Panc1 (cell line): ENCODE measurements at regions not wholly inside any gene's neighbourhood (a gene's known extent, or its start where the extent isn't known, plus 50 kb on each side); places are given as distances from the start of the nearest gene placed in this dataset.

Source experiments
- ATAC-seq: fragments of 200-7000 bp; cut with Tn5 transposase; 2 replicates; pipeline ENCODE4 v1.9.1; 2020; ENCODE audit warnings: mild to moderate bottlenecking, moderate library complexity
- BruUV-seq: library from RNA; stranded (reverse); fragments of 400-500 nt; replicated peaks from 2 replicates; lab custom pipeline; 2021; lab: Mats Ljungman, UMichigan
- CTCF ChIA-PET: fragments of 300-600 bp; sonication (Branson Sonifier 250); formaldehyde crosslinking; loops from one replicate; lab custom pipeline; 2022; ENCODE audit warnings: antibody characterized with exemption; lab: Charles Lee
- POLR2A ChIA-PET: fragments of 300-600 bp; sonication (Branson Sonifier 250); formaldehyde crosslinking; loops from one replicate; lab custom pipeline; 2022; ENCODE audit warnings: antibody characterized with exemption; lab: Charles Lee
- DNase-seq: peaks from one replicate; pipeline ENCODE4 v3.0.0-alpha.2; 2010; ENCODE audit warnings: low read depth, low spot score
- H3K27ac ChIP-seq: 2 replicates; pipeline ENCODE4 v1.5.1; 2011; ENCODE audit warnings: mild to moderate bottlenecking, low read length, inconsistent platforms
- H3K27me3 ChIP-seq: fragments of 200-500 bp; sonication (Bioruptor generic); 2 replicates; pipeline ENCODE4 v1.6.0; 2014; ENCODE audit warnings: low read length, inconsistent platforms; ENCODE audit not compliant: control insufficient read depth, insufficient read depth
- H3K36me3 ChIP-seq: fragments of 200-500 bp; sonication (Bioruptor generic); 2 replicates; pipeline ENCODE4 v1.5.1; 2014; ENCODE audit warnings: inconsistent platforms, mild to moderate bottlenecking, low read length, moderate library complexity; ENCODE audit not compliant: control insufficient read depth, insufficient read depth
- H3K4me1 ChIP-seq: 2 replicates; pipeline ENCODE4 v1.5.1; 2011; ENCODE audit warnings: inconsistent platforms, mild to moderate bottlenecking, low read length, moderate library complexity; ENCODE audit not compliant: control insufficient read depth, insufficient read depth
- H3K4me3 ChIP-seq, 2 experiments: 2 replicates each; pipeline ENCODE4 v1.5.1; 2011 to 2012; ENCODE audit warnings: low read depth in 2 of 2, low read length in 2 of 2, mild to moderate bottlenecking in 2 of 2, inconsistent platforms in 1 of 2, moderate library complexity in 1 of 2
- H3K9me3 ChIP-seq: fragments of 200-500 bp; sonication (Bioruptor generic); 2 replicates; pipeline ENCODE4 v1.5.1; 2014; ENCODE audit warnings: low read depth, mild to moderate bottlenecking, inconsistent platforms, low read length, moderate library complexity; ENCODE audit not compliant: control insufficient read depth, insufficient read depth
- CTCF ChIP-seq: fragments of 450-650 bp; IDR thresholded peaks from 2 replicates; pipeline ENCODE4 v1.5.1; 2017; ENCODE audit warnings: mild to moderate bottlenecking
- POLR2AphosphoS5 ChIP-seq: IDR thresholded peaks from 2 replicates; pipeline ENCODE4 v1.6.1; 2012; ENCODE audit warnings: mild to moderate bottlenecking, low read depth, low read length, moderate library complexity
- REST ChIP-seq, 2 experiments: IDR thresholded peaks; 2 replicates each; pipeline ENCODE4 v1.6.1; 2011 to 2012; ENCODE audit warnings: low read depth in 2 of 2, control low read depth in 1 of 2, low read length in 1 of 2, mild to moderate bottlenecking in 1 of 2, moderate library complexity in 1 of 2; ENCODE audit not compliant: insufficient read depth in 1 of 2
- SIN3A ChIP-seq: IDR thresholded peaks from 2 replicates; pipeline ENCODE4 v1.6.1; 2012; ENCODE audit warnings: low read depth, mild to moderate bottlenecking, low read length, moderate library complexity, borderline replicate concordance; ENCODE audit not compliant: insufficient read depth
- TCF7L2 ChIP-seq: IDR thresholded peaks from 2 replicates; pipeline ENCODE4 v1.6.1; 2011; ENCODE audit warnings: mild to moderate bottlenecking, low read depth, low read length, inconsistent platforms
- in situ Hi-C: cut with HindIII; loops from 2 replicates; pipeline ENCODE4 v1.10.0; 2016; ENCODE audit warnings: low sequenced_read_pairs, low pct_unique_long_range_greater_than_20kb
- intact Hi-C: fragments of 100-400 bp; cut with micrococcal nuclease; formaldehyde crosslinking; loops from one replicate; pipeline ENCODE4 v1.10.0; 2022; ENCODE audit not compliant: unreplicated experiment

- ChIA-PET POLR2A (no interaction called here), CTCF (no interaction called here)
- no peaks in the 10 kb centered on the region for H3K9me3 ChIP-seq
- no peaks in the 10 kb centered on the region for H3K36me3 ChIP-seq
- TF ChIP-seq TCF7L2 (no peak), REST (IDR thresholded peaks at IDR 0.05; ENCODE audit: insufficient read depth in 1 of 2, low read depth in 2 of 2, low read length in 1 of 2) (no peak), SIN3A (no peak), POLR2AphosphoS5 (no peak), CTCF (no peak)
- no peak overlapping the region for H3K4me3 ChIP-seq
- BruUV-seq, result no TSS peak
- no peaks in the 10 kb centered on the region for H3K27me3 ChIP-seq
- H3K27ac ChIP-seq, result no peak overlapping the region
- intact Hi-C loops (no loop called here), in situ Hi-C loops (no loop called here)
- no peak for ATAC-seq
- no peak for DNase-seq
- H3K4me1 ChIP-seq, result no peaks in the 10 kb centered on the region
Observed at GRCh38 chr4:178082906-178083305, 640.7 kb upstream of the AGA start.

- BruUV-seq, result no TSS peak
- in situ Hi-C loops (no loop called here), intact Hi-C loops (no loop called here)
- no peak overlapping the region for H3K27ac ChIP-seq
- H3K9me3 ChIP-seq, result no peaks in the 10 kb centered on the region
- TF ChIP-seq CTCF (no peak), REST (IDR thresholded peaks at IDR 0.05; ENCODE audit: insufficient read depth in 1 of 2, low read depth in 2 of 2, low read length in 1 of 2) (no peak), TCF7L2 (no peak), SIN3A (no peak), POLR2AphosphoS5 (no peak)
- no peaks in the 10 kb centered on the region for H3K4me1 ChIP-seq
- H3K36me3 ChIP-seq, result no peaks in the 10 kb centered on the region
- DNase-seq, result no peak
- H3K4me3 ChIP-seq, result no peak overlapping the region
- ChIA-PET CTCF (no interaction called here), POLR2A (no interaction called here)
- no peak for ATAC-seq
- H3K27me3 ChIP-seq, result no peaks in the 10 kb centered on the region
Observed at GRCh38 chr4:178083968-178084367, 641.7 kb upstream of the AGA start.
